IPS-20b (cell line): ENCODE measurements at regions not wholly inside any gene's neighbourhood (a gene's known extent, or its start where the extent isn't known, plus 50 kb on each side); places are given as distances from the start of the nearest gene placed in this dataset.

Experiments
- H3K27ac ChIP-seq: one replicate; pipeline ENCODE4 v1.5.1; 2013; ENCODE audit warnings: low read length
- H3K27me3 ChIP-seq: 2 replicates; pipeline ENCODE4 v1.6.1; 2013; ENCODE audit warnings: mild to moderate bottlenecking, low read length, inconsistent platforms; ENCODE audit not compliant: insufficient read depth
- H3K36me3 ChIP-seq: 2 replicates; pipeline ENCODE4 v1.6.1; 2013; ENCODE audit warnings: low read depth, mild to moderate bottlenecking, inconsistent platforms, low read length, moderate library complexity; ENCODE audit not compliant: insufficient read depth
- H3K4me1 ChIP-seq: 2 replicates; pipeline ENCODE4 v1.6.1; 2013; ENCODE audit warnings: mild to moderate bottlenecking, control low read depth, inconsistent platforms, low read length, moderate library complexity; ENCODE audit not compliant: insufficient read depth
- H3K4me3 ChIP-seq: 2 replicates; pipeline ENCODE4 v1.5.1; 2013; ENCODE audit warnings: mild to moderate bottlenecking, low read length, inconsistent platforms
- H3K9ac ChIP-seq: 2 replicates; pipeline ENCODE4 v1.6.1; 2013; ENCODE audit warnings: low read depth, mild to moderate bottlenecking, inconsistent platforms, low read length, moderate library complexity
- H3K9me3 ChIP-seq: 2 replicates; pipeline ENCODE4 v1.6.1; 2013; ENCODE audit warnings: mild to moderate bottlenecking, low read depth, low read length, inconsistent platforms; ENCODE audit not compliant: insufficient read depth

- Histone ChIP-seq H3K27ac (no peak overlapping the region), H3K9ac (no peak overlapping the region), H3K4me3 (no peak overlapping the region), H3K36me3 (no peaks in the 10 kb centered on the region), H3K27me3 (peaks cover 39% of the 10 kb centered on the region), H3K4me1 (peaks cover 13% of the 10 kb centered on the region; the same call in 1 of the 2 replicates), H3K9me3 (no peaks in the 10 kb centered on the region)
Measured at GRCh38 chr3:107428051-107428858, 51.0 kb downstream of the CCDC54 start.

- H3K36me3 ChIP-seq = no peaks in the 10 kb centered on the region
- no peak overlapping the region for H3K27ac ChIP-seq
- H3K9me3 ChIP-seq = no peaks in the 10 kb centered on the region
- H3K4me3 ChIP-seq = peak overlapping the region; percentile 85
- peaks cover 39% of the 10 kb centered on the region for H3K27me3 ChIP-seq
- H3K4me1 ChIP-seq = peaks cover 13% of the 10 kb centered on the region; the same call in 1 of the 2 replicates
- peak overlapping the region; percentile 61; the same call in 1 of the 2 replicates for H3K9ac ChIP-seq
Measured at GRCh38 chr3:107429320-107430181, 52.3 kb downstream of the CCDC54 start.

- H3K27ac ChIP-seq = no peak overlapping the region
- H3K9me3 ChIP-seq = no peaks in the 10 kb centered on the region
- H3K4me3 ChIP-seq = peak overlapping the region; percentile 85
- no peaks in the 10 kb centered on the region for H3K36me3 ChIP-seq
- peak overlapping the region; percentile 65; the same call in 1 of the 2 replicates for H3K9ac ChIP-seq
- peaks cover 13% of the 10 kb centered on the region; the same call in 1 of the 2 replicates for H3K4me1 ChIP-seq
- H3K27me3 ChIP-seq = peaks cover 39% of the 10 kb centered on the region
Measured at GRCh38 chr3:107430214-107430995, 53.2 kb downstream of the CCDC54 start.

- Histone ChIP-seq H3K27me3 (peaks cover 39% of the 10 kb centered on the region), H3K9ac (peak overlapping the region; percentile 65; the same call in 1 of the 2 replicates), H3K9me3 (no peaks in the 10 kb centered on the region), H3K36me3 (no peaks in the 10 kb centered on the region), H3K4me1 (peaks cover 13% of the 10 kb centered on the region; the same call in 1 of the 2 replicates), H3K4me3 (peak overlapping the region; percentile 85), H3K27ac (no peak overlapping the region)
Measured at GRCh38 chr3:107430996-107431245, 53.7 kb downstream of the CCDC54 start.

- H3K4me3 ChIP-seq = peak overlapping the region; percentile 85
- peaks cover 39% of the 10 kb centered on the region for H3K27me3 ChIP-seq
- no peak overlapping the region for H3K27ac ChIP-seq
- H3K9ac ChIP-seq = peak overlapping the region; percentile 88
- H3K4me1 ChIP-seq = peaks cover 13% of the 10 kb centered on the region; the same call in 1 of the 2 replicates
- no peaks in the 10 kb centered on the region for H3K36me3 ChIP-seq
- H3K9me3 ChIP-seq = no peaks in the 10 kb centered on the region
Measured at GRCh38 chr3:107431246-107432012, 54.2 kb downstream of the CCDC54 start.

GRCh38 chr3:107432013-107432515 is 54.8 kb downstream of the CCDC54 start:
- Histone ChIP-seq H3K9me3 (no peaks in the 10 kb centered on the region), H3K4me1 (peaks cover 13% of the 10 kb centered on the region; the same call in 1 of the 2 replicates), H3K4me3 (peak overlapping the region; percentile 85), H3K36me3 (no peaks in the 10 kb centered on the region), H3K27me3 (peaks cover 39% of the 10 kb centered on the region), H3K27ac (no peak overlapping the region), H3K9ac (peak overlapping the region; percentile 88)

GRCh38 chr3:107432646-107433045 is 55.4 kb downstream of the CCDC54 start:
- H3K4me3 ChIP-seq = peak overlapping the region; percentile 85; the same call in 1 of the 2 replicates
- no peak overlapping the region for H3K27ac ChIP-seq
- H3K9me3 ChIP-seq = no peaks in the 10 kb centered on the region
- peaks cover 39% of the 10 kb centered on the region for H3K27me3 ChIP-seq
- H3K36me3 ChIP-seq = no peaks in the 10 kb centered on the region
- H3K4me1 ChIP-seq = peaks cover 13% of the 10 kb centered on the region; the same call in 1 of the 2 replicates
- H3K9ac ChIP-seq = peak overlapping the region; percentile 88; the same call in 1 of the 2 replicates

- Histone ChIP-seq H3K9me3 (no peaks in the 10 kb centered on the region), H3K27me3 (peaks cover 11% of the 10 kb centered on the region), H3K27ac (no peak overlapping the region), H3K4me3 (no peak overlapping the region), H3K9ac (no peak overlapping the region), H3K36me3 (no peaks in the 10 kb centered on the region), H3K4me1 (peaks cover 5% of the 10 kb centered on the region; the same call in 1 of the 2 replicates)
Measured at GRCh38 chr3:107436029-107436428, 58.8 kb downstream of the CCDC54 start.

DNA sequence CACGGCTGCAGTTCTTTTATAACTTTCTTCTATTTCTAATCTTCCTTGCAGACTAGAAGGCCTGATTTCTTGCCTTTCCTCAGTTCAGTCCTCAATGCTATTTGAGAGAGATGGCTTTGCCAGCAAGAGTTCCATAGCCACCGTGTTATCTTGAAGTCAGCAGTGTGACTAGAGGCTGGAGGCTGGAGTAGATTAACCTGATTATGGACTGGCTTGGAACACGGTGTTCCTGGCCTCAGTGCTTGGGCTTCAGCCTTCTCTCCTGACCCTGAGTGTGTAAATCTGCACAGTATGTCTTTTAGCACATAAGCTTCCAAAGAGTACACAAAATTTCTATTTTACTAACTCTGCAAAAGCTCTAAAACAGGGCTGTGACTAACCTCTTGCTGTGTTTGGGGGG is 61.4 kb downstream of the CCDC54 start:
- H3K27ac ChIP-seq = no peak overlapping the region
- H3K9ac ChIP-seq = no peak overlapping the region
- H3K36me3 ChIP-seq = no peaks in the 10 kb centered on the region
- peaks cover 4% of the 10 kb centered on the region; the same call in 1 of the 2 replicates for H3K4me1 ChIP-seq
- no peaks in the 10 kb centered on the region for H3K27me3 ChIP-seq
- no peaks in the 10 kb centered on the region for H3K9me3 ChIP-seq
- no peak overlapping the region for H3K4me3 ChIP-seq

- H3K27me3 ChIP-seq = no peaks in the 10 kb centered on the region
- H3K9me3 ChIP-seq = no peaks in the 10 kb centered on the region
- no peaks in the 10 kb centered on the region for H3K36me3 ChIP-seq
- H3K4me3 ChIP-seq = no peak overlapping the region
- no peak overlapping the region for H3K27ac ChIP-seq
- no peak overlapping the region for H3K9ac ChIP-seq
- H3K4me1 ChIP-seq = peaks cover 4% of the 10 kb centered on the region; the same call in 1 of the 2 replicates
Measured at GRCh38 chr3:107441617-107442016, 64.4 kb downstream of the CCDC54 start.
